ENCODE measurements at regions not wholly inside any gene's neighbourhood (a gene's known extent, or its start where the extent isn't known, plus 50 kb on each side); places are given as distances from the start of the nearest gene placed in this dataset.

DNA sequence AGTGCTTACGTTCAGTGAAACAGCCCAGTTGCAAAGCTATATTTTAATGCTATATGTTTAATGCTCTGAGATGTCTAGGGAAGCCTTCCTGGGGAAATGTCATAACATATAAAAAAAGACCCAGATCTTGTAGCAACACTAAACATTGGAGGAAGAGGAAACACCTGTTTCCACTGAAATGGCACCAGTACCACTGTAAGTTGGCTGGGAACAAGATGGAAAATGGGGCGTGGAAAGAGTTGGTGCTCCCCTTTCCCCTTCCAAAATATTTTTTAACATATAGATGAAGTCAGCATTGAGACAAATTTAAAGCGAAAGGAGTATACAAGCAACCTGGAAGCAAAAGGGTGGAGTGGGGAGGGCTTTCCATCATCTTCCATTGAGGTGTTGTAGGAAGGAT lies 289.9 kb upstream of the COL8A1 start:
- Histone ChIP-seq H3K36me3 (no peaks in the 10 kb centered on the region), H3K4me1 (no peaks in the 10 kb centered on the region), H3K9me3 (no peaks in the 10 kb centered on the region), H3K4me3 (no peak overlapping the region), H3K27me3 (no peaks in the 10 kb centered on the region), H3K27ac (no peak overlapping the region)
- no peak for DNase-seq
- intact Hi-C loops (cut with DNase I) = no loop called here
- TF ChIP-seq POLR2AphosphoS5 (IDR thresholded peaks at IDR 0.05) (no peak), POLR2A (IDR thresholded peaks at IDR 0.05) (no peak), EP300 (IDR thresholded peaks at IDR 0.05) (no peak)
- TF ChIP-seq, protein P1, sequence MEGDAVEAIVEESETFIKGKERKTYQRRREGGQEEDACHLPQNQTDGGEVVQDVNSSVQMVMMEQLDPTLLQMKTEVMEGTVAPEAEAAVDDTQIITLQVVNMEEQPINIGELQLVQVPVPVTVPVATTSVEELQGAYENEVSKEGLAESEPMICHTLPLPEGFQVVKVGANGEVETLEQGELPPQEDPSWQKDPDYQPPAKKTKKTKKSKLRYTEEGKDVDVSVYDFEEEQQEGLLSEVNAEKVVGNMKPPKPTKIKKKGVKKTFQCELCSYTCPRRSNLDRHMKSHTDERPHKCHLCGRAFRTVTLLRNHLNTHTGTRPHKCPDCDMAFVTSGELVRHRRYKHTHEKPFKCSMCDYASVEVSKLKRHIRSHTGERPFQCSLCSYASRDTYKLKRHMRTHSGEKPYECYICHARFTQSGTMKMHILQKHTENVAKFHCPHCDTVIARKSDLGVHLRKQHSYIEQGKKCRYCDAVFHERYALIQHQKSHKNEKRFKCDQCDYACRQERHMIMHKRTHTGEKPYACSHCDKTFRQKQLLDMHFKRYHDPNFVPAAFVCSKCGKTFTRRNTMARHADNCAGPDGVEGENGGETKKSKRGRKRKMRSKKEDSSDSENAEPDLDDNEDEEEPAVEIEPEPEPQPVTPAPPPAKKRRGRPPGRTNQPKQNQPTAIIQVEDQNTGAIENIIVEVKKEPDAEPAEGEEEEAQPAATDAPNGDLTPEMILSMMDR (IDR thresholded peaks at IDR 0.05) = no peak
- 57 to 91% methylated on average over 3 of the region's 3 CpGs for WGBS, 2 donors

DNA sequence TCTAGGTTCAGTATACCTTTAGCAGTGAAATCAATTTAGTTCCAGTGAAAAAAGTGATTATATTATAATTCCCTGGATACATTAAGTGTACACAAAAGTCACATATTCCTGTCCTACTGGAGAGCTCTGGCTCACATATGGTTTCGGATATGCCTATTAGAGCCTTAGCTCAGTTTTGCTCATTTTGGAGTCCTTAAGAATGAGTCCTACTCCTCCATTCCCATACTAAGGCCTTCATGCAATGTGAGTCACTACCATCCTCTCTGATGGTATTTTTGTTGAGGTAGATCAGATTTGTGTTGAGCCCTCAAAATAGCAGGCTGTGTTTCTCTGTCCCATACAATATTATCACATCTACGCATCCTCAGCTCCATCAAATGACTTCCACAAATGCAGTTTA lies 294.2 kb upstream of the COL8A1 start:
- WGBS, 2 donors = 96% methylated on average over 2 of the region's 2 CpGs
- Histone ChIP-seq H3K4me3 (no peak overlapping the region), H3K9me3 (no peaks in the 10 kb centered on the region), H3K4me1 (no peaks in the 10 kb centered on the region), H3K27me3 (no peaks in the 10 kb centered on the region), H3K27ac (no peak overlapping the region), H3K36me3 (no peaks in the 10 kb centered on the region)
- TF ChIP-seq, protein P1 (IDR thresholded peaks at IDR 0.05) = no peak
- no peak for TF ChIP-seq EP300 (IDR thresholded peaks at IDR 0.05)
- no peak for TF ChIP-seq POLR2AphosphoS5 (IDR thresholded peaks at IDR 0.05)
- TF ChIP-seq POLR2A (IDR thresholded peaks at IDR 0.05) = no peak
- no peak for DNase-seq
- intact Hi-C loops (cut with DNase I) = no loop called here

DNA sequence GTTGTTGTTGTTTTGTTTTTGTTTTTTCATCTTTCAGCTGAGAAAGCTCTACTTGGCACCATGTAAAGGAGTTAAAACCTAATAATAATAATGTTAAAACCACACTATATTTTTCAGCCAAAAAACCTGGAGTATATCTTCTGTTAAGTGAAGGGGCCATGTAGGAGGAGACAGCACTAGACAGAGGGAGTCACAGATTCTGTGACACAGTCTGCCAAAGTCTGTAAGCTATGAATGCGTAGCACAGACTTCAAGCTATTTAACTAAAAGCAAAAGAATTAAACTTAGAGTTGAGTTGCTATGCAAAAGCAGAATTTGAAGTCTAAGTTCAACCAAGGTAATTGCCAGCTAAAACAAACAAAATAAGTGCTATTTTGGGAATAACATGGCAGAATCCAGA lies 296.0 kb upstream of the COL8A1 start:
- Histone ChIP-seq H3K27me3 (no peaks in the 10 kb centered on the region), H3K9me3 (no peaks in the 10 kb centered on the region), H3K4me3 (no peak overlapping the region), H3K36me3 (no peaks in the 10 kb centered on the region), H3K27ac (no peak overlapping the region), H3K4me1 (no peaks in the 10 kb centered on the region)
- TF ChIP-seq POLR2AphosphoS5 (IDR thresholded peaks at IDR 0.05) (no peak), POLR2A (IDR thresholded peaks at IDR 0.05) (no peak), EP300 (IDR thresholded peaks at IDR 0.05) (no peak)
- TF ChIP-seq, protein P1 (IDR thresholded peaks at IDR 0.05) = no peak
- intact Hi-C loops (cut with DNase I) = no loop called here
- WGBS, 2 donors = 84 to 88% methylated on average over 1 of the region's 1 CpG
- no peak for DNase-seq

DNA sequence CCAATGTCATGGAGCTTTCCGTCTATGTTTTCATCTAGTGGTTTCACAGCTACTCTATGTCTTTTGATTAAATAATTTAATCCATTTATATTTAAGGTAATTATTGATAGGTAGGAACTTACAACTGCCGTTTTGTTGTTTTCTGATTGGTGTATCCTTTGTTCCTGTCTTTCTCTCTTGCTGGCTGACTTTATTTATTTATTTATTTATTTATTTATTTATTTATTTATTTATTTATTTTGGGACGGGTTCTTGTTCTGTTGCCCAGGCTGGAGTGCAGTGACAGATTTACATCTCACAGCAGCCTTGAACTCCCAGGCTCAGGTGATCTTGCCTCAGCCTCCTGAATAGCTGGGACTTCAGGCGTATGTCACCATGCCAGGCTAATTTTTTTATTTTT lies 299.2 kb upstream of the COL8A1 start:
- no peak for TF ChIP-seq POLR2A (IDR thresholded peaks at IDR 0.05)
- no peak for TF ChIP-seq EP300 (IDR thresholded peaks at IDR 0.05)
- TF ChIP-seq, protein P1 (IDR thresholded peaks at IDR 0.05) = no peak
- TF ChIP-seq POLR2AphosphoS5 (IDR thresholded peaks at IDR 0.05) = no peak
- intact Hi-C loops (cut with DNase I) = no loop called here
- H3K27me3 ChIP-seq = no peaks in the 10 kb centered on the region
- H3K27ac ChIP-seq = no peak overlapping the region
- no peak for DNase-seq
- no peak overlapping the region for H3K4me3 ChIP-seq
- 82 to 89% methylated on average over 4 of the region's 4 CpGs for WGBS, 2 donors
- H3K9me3 ChIP-seq = no peaks in the 10 kb centered on the region
- H3K36me3 ChIP-seq = no peaks in the 10 kb centered on the region
- H3K4me1 ChIP-seq = no peaks in the 10 kb centered on the region

DNA sequence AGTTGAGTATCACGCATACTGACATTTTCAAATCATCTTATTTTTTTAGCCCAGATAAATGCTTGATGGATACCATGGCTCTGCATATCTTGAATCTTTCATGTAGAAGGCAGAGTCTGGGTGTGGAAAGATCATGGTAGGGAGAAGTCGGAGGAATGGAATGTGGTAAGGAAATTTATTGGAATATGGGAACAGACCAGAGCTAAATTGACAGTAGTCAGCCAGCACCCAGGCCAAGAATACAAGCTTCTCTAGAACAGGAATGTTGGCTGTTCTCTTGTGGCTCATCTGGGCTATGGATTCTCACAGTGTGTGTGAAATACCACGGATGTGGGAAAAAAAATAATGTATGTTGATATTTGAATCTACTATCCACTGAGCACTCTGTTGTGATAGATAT lies 305.7 kb upstream of the COL8A1 start:
- H3K9me3 ChIP-seq = no peaks in the 10 kb centered on the region
- H3K4me3 ChIP-seq = no peak overlapping the region
- WGBS, 2 donors = 79 to 86% methylated on average over 3 of the region's 3 CpGs
- intact Hi-C loops (cut with DNase I) = no loop called here
- no peaks in the 10 kb centered on the region for H3K27me3 ChIP-seq
- TF ChIP-seq POLR2AphosphoS5 (IDR thresholded peaks at IDR 0.05) = no peak
- TF ChIP-seq, protein P1 (IDR thresholded peaks at IDR 0.05) = no peak
- TF ChIP-seq EP300 (IDR thresholded peaks at IDR 0.05) = no peak
- TF ChIP-seq POLR2A (IDR thresholded peaks at IDR 0.05) = no peak
- DNase-seq = no peak
- H3K4me1 ChIP-seq = peaks cover 0 to 4% (median 0%) of the 10 kb centered on the region in 4 donors
- H3K36me3 ChIP-seq = no peaks in the 10 kb centered on the region
- no peak overlapping the region for H3K27ac ChIP-seq

All from sigmoid colon (tissue), 6 donors.